OCI-LY7 (cell line): ENCODE measurements at regions not wholly inside any gene's neighbourhood (a gene's known extent, or its start where the extent isn't known, plus 50 kb on each side); places are given as distances from the start of the nearest gene placed in this dataset.

Experiments
- BruUV-seq: library from RNA; stranded (reverse); fragments of 400-500 nt; replicated peaks from 2 replicates; lab custom pipeline; 2021; lab: Mats Ljungman, UMichigan
- CTCF ChIA-PET: fragments of 300-600 bp; sonication (Branson Sonifier 250); formaldehyde crosslinking; loops from one replicate; lab custom pipeline; 2022; ENCODE audit warnings: antibody characterized with exemption; ENCODE audit not compliant: unreplicated experiment; lab: Charles Lee
- POLR2A ChIA-PET: fragments of 300-600 bp; sonication (Branson Sonifier 250); formaldehyde crosslinking; loops from one replicate; lab custom pipeline; 2022; ENCODE audit warnings: antibody characterized with exemption; lab: Charles Lee
- DNase-seq: peaks from one replicate; pipeline ENCODE4 v3.0.0-alpha.2; 2015; ENCODE audit warnings: low spot score
- H2AFZ ChIP-seq: fragments of 200-600 bp; sonication (generic), shearing (Covaris generic); 2 replicates; pipeline ENCODE4 v1.6.1; 2014; ENCODE audit warnings: mild to moderate bottlenecking, antibody characterized with exemption, low read length, moderate library complexity
- H3K27ac ChIP-seq: fragments of 200-600 bp; sonication (generic); 2 replicates; pipeline ENCODE4 v1.5.1; 2014; ENCODE audit warnings: mixed run types, low read depth, mild to moderate bottlenecking, moderate library complexity, low read length, inconsistent platforms; ENCODE audit not compliant: poor library complexity, severe bottlenecking
- H3K36me3 ChIP-seq: fragments of 200-600 bp; sonication (generic); 2 replicates; pipeline ENCODE4 v1.6.1; 2014; ENCODE audit warnings: mild to moderate bottlenecking, antibody characterized with exemption, low read length, moderate library complexity, mixed read lengths; ENCODE audit not compliant: insufficient read depth
- H3K4me1 ChIP-seq: fragments of 200-600 bp; sonication (generic); 2 replicates; pipeline ENCODE4 v1.5.1; 2014; ENCODE audit warnings: mild to moderate bottlenecking, low read length; ENCODE audit not compliant: insufficient read depth, poor library complexity, severe bottlenecking
- H3K4me2 ChIP-seq: fragments of 200-600 bp; sonication (generic); 2 replicates; pipeline ENCODE4 v1.6.1; 2014; ENCODE audit warnings: mild to moderate bottlenecking, low read length
- H3K4me3 ChIP-seq: fragments of 200-600 bp; sonication (generic); 2 replicates; pipeline ENCODE4 v1.5.1; 2014; ENCODE audit warnings: mild to moderate bottlenecking, low read depth, low read length; ENCODE audit not compliant: poor library complexity, severe bottlenecking
- H3K79me2 ChIP-seq: fragments of 200-600 bp; sonication (generic); 2 replicates; pipeline ENCODE4 v1.6.1; 2016; ENCODE audit warnings: low read depth, mild to moderate bottlenecking, low read length, moderate library complexity, mixed read lengths; ENCODE audit not compliant: insufficient read depth
- H3K9me2 ChIP-seq: fragments of 200-600 bp; sonication (generic); 2 replicates; pipeline ENCODE4 v1.6.1; 2016; ENCODE audit warnings: mild to moderate bottlenecking, low read length, mixed read lengths; ENCODE audit not compliant: insufficient read depth
- H3K9me3 ChIP-seq: fragments of 200-600 bp; sonication (generic); 2 replicates; pipeline ENCODE4 v1.6.1; 2014; ENCODE audit warnings: mild to moderate bottlenecking, mixed run types, low read length, mixed read lengths
- H4K20me1 ChIP-seq: fragments of 200-600 bp; sonication (generic); 2 replicates; pipeline ENCODE4 v1.6.1; 2014; ENCODE audit warnings: mild to moderate bottlenecking, antibody characterized with exemption, low read length, moderate library complexity, mixed read lengths; ENCODE audit not compliant: insufficient read depth
- CTCF ChIP-seq: fragments of 200-600 bp; sonication (generic); conservative IDR thresholded peaks from 2 replicates; pipeline ENCODE4 v1.5.1; 2014; ENCODE audit warnings: mild to moderate bottlenecking, antibody characterized with exemption, low read length, moderate library complexity, mixed read lengths
- EZH2phosphoT487 ChIP-seq: fragments of 200-600 bp; sonication (generic); IDR thresholded peaks from 2 replicates; pipeline ENCODE4 v1.6.1; 2018; ENCODE audit warnings: low read depth, borderline replicate concordance, mild to moderate bottlenecking, mixed run types, antibody characterized with exemption, low read length, moderate library complexity, mixed read lengths
- intact Hi-C: fragments of 100-400 bp; cut with micrococcal nuclease; formaldehyde crosslinking; loops from one replicate; pipeline ENCODE4 v1.10.0; 2022; ENCODE audit not compliant: unreplicated experiment

- Histone ChIP-seq H3K4me2 (no peak overlapping the region), H2AFZ (no peak overlapping the region), H3K79me2 (no peaks in the 10 kb centered on the region), H3K9me2 (no peaks in the 10 kb centered on the region), H4K20me1 (no peaks in the 10 kb centered on the region), H3K27ac (no peak overlapping the region), H3K4me1 (no peaks in the 10 kb centered on the region), H3K4me3 (no peak overlapping the region), H3K9me3 (0 out of 2 replicates have a peak, but pooled peaks cover 12% of the 10 kb centered on the region), H3K36me3 (no peaks in the 10 kb centered on the region)
- CTCF ChIA-PET = no interaction called here
- POLR2A ChIA-PET = no interaction called here
- intact Hi-C loops = no loop called here
- BruUV-seq = no TSS peak
- no peak for DNase-seq
- TF ChIP-seq EZH2phosphoT487 = no peak
- TF ChIP-seq CTCF = no peak
Measured at GRCh38 chr21:27110956-27111355, 144.1 kb upstream of the ADAMTS5 start.

- CTCF ChIA-PET = no interaction called here
- TF ChIP-seq EZH2phosphoT487 = no peak
- no peak for TF ChIP-seq CTCF
- intact Hi-C loops = no loop called here
Measured at GRCh38 chr21:27108701-27109100, 141.8 kb upstream of the ADAMTS5 start.

GRCh38 chr21:27108228-27108627 is 141.3 kb upstream of the ADAMTS5 start:
- intact Hi-C loops = no loop called here
- H3K9me3 ChIP-seq = 0 out of 2 replicates have a peak, but pooled peaks cover 6% of the 10 kb centered on the region
- no peak overlapping the region for H3K4me3 ChIP-seq
- POLR2A ChIA-PET = no interaction called here
- H3K4me2 ChIP-seq = no peak overlapping the region
- CTCF ChIA-PET = no interaction called here
- TF ChIP-seq CTCF (no peak), EZH2phosphoT487 (no peak)
- no peak overlapping the region for H2AFZ ChIP-seq
- no peaks in the 10 kb centered on the region for H3K79me2 ChIP-seq
- no TSS peak for BruUV-seq
- no peak overlapping the region for H3K27ac ChIP-seq
- no peaks in the 10 kb centered on the region for H3K36me3 ChIP-seq
- H3K4me1 ChIP-seq = no peaks in the 10 kb centered on the region
- no peak for DNase-seq
- no peaks in the 10 kb centered on the region for H4K20me1 ChIP-seq
- H3K9me2 ChIP-seq = no peaks in the 10 kb centered on the region

More at GRCh38 chr21:27108701-27109100, 141.8 kb upstream of the ADAMTS5 start:
- no TSS peak for BruUV-seq
- Histone ChIP-seq H3K36me3 (no peaks in the 10 kb centered on the region), H3K9me3 (0 out of 2 replicates have a peak, but pooled peaks cover 8% of the 10 kb centered on the region), H3K4me1 (no peaks in the 10 kb centered on the region), H3K79me2 (no peaks in the 10 kb centered on the region), H3K9me2 (no peaks in the 10 kb centered on the region), H3K4me2 (no peak overlapping the region), H2AFZ (no peak overlapping the region), H4K20me1 (no peaks in the 10 kb centered on the region), H3K4me3 (no peak overlapping the region), H3K27ac (no peak overlapping the region)
- no peak for DNase-seq
- POLR2A ChIA-PET = no interaction called here
